ENCODE measurements at regions not wholly inside any gene's neighbourhood (a gene's known extent, or its start where the extent isn't known, plus 50 kb on each side); places are given as distances from the start of the nearest gene placed in this dataset.

DNA sequence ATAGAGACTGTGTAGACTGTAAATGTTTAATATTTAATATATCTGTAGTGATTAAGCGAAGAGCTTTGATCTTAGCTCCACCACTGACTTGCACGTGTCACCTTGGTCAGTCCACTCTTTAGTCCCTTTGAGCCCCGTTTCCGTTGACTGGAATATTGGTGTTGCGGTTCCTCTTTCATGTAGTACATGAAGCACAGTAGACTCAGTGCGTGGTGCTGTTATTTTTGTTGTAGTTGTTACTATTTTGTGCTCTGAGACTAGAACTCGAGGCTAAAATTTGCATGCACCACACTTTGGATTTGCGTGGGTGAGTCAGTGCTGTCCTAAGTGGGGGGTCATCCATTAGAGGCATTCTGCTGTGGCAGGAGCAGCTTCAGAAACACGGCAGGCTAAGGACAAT lies 291.4 kb downstream of the QKI start:
- no peak for TF ChIP-seq CTCF (IDR thresholded peaks at IDR 0.05; ENCODE audit: insufficient read depth in 1 of 2, low read depth in 1 of 2, low read length in 1 of 2, severe bottlenecking in 1 of 2, unreplicated experiment in 1 of 2)
- no peak for DNase-seq
- Mint-ChIP-seq H3K4me1 (ENCODE audit: low read depth, unreplicated experiment) (no peaks in the 10 kb centered on the region), H3K4me3 (ENCODE audit: unreplicated experiment) (no peak overlapping the region), H3K36me3 (ENCODE audit: insufficient read depth, unreplicated experiment) (no peaks in the 10 kb centered on the region), H3K27ac (ENCODE audit: unreplicated experiment) (no peak overlapping the region), H3K27me3 (ENCODE audit: insufficient read depth, unreplicated experiment) (no peaks in the 10 kb centered on the region), H3K9me3 (ENCODE audit: unreplicated experiment) (no peaks in the 10 kb centered on the region)
- intact Hi-C loops (cut with micrococcal nuclease; ENCODE audit: unreplicated experiment), result no loop called here
- no peaks in the 10 kb centered on the region for H3K36me3 ChIP-seq (ENCODE audit: control insufficient read depth, insufficient read depth, low read length)
- no peaks in the 10 kb centered on the region for H3K9me3 ChIP-seq
- H3K4me3 ChIP-seq (ENCODE audit: low read depth, low read length), result no peak overlapping the region
- ChIA-PET CTCF (no interaction called here), POLR2A (no interaction called here)
- no TSS peak for BruUV-seq (replicated peaks)
- no peaks in the 10 kb centered on the region for H3K4me1 ChIP-seq
- no peaks in the 10 kb centered on the region for H3K27me3 ChIP-seq (replicated peaks; ENCODE audit: control insufficient read depth, insufficient read depth, low read length)

- no peaks in the 10 kb centered on the region for H3K4me1 ChIP-seq
- CTCF ChIA-PET, result no interaction called here
- Mint-ChIP-seq H3K36me3 (ENCODE audit: insufficient read depth, unreplicated experiment) (no peaks in the 10 kb centered on the region), H3K27ac (ENCODE audit: unreplicated experiment) (no peak overlapping the region), H3K4me3 (ENCODE audit: unreplicated experiment) (no peak overlapping the region), H3K27me3 (ENCODE audit: insufficient read depth, unreplicated experiment) (no peaks in the 10 kb centered on the region), H3K4me1 (ENCODE audit: low read depth, unreplicated experiment) (no peaks in the 10 kb centered on the region), H3K9me3 (ENCODE audit: unreplicated experiment) (peaks cover 16% of the 10 kb centered on the region)
- no TSS peak for BruUV-seq (replicated peaks)
- H3K27me3 ChIP-seq (replicated peaks; ENCODE audit: control insufficient read depth, insufficient read depth, low read length), result no peaks in the 10 kb centered on the region
- no peak for TF ChIP-seq CTCF (IDR thresholded peaks at IDR 0.05; ENCODE audit: insufficient read depth in 1 of 2, low read depth in 1 of 2, low read length in 1 of 2, severe bottlenecking in 1 of 2, unreplicated experiment in 1 of 2)
- H3K4me3 ChIP-seq (ENCODE audit: low read depth, low read length), result no peak overlapping the region
- intact Hi-C loops (cut with micrococcal nuclease; ENCODE audit: unreplicated experiment), result no loop called here
- POLR2A ChIA-PET, result no interaction called here
- no peaks in the 10 kb centered on the region for H3K36me3 ChIP-seq (ENCODE audit: control insufficient read depth, insufficient read depth, low read length)
- no peaks in the 10 kb centered on the region for H3K9me3 ChIP-seq
- DNase-seq, result no peak
These were observed 288.2 kb downstream of the QKI start for GRCh38 chr6:163702736-163703135.

GRCh38 chr6:163701762-163702161 lies 287.2 kb downstream of the QKI start:
- Mint-ChIP-seq H3K27ac (ENCODE audit: unreplicated experiment) (no peak overlapping the region), H3K27me3 (ENCODE audit: insufficient read depth, unreplicated experiment) (no peaks in the 10 kb centered on the region), H3K36me3 (ENCODE audit: insufficient read depth, unreplicated experiment) (no peaks in the 10 kb centered on the region), H3K4me3 (ENCODE audit: unreplicated experiment) (no peak overlapping the region), H3K4me1 (ENCODE audit: low read depth, unreplicated experiment) (no peaks in the 10 kb centered on the region), H3K9me3 (ENCODE audit: unreplicated experiment) (peaks cover 16% of the 10 kb centered on the region)
- ChIA-PET CTCF (no interaction called here), POLR2A (no interaction called here)
- no peaks in the 10 kb centered on the region for H3K36me3 ChIP-seq (ENCODE audit: control insufficient read depth, insufficient read depth, low read length)
- H3K9me3 ChIP-seq, result no peaks in the 10 kb centered on the region
- DNase-seq, result no peak
- TF ChIP-seq CTCF (IDR thresholded peaks at IDR 0.05; ENCODE audit: insufficient read depth in 1 of 2, low read depth in 1 of 2, low read length in 1 of 2, severe bottlenecking in 1 of 2, unreplicated experiment in 1 of 2), result no peak
- intact Hi-C loops (cut with micrococcal nuclease; ENCODE audit: unreplicated experiment), result loop anchor here (1.0 kb wide), 1 partner anchor 30 kb away; no protein-coding TSS in a partner anchor
- no TSS peak for BruUV-seq (replicated peaks)
- H3K4me1 ChIP-seq, result no peaks in the 10 kb centered on the region
- no peaks in the 10 kb centered on the region for H3K27me3 ChIP-seq (replicated peaks; ENCODE audit: control insufficient read depth, insufficient read depth, low read length)
- H3K4me3 ChIP-seq (ENCODE audit: low read depth, low read length), result no peak overlapping the region

Measured in Caco-2 (cell line).